Sigmoid colon (tissue), 4 donors: ENCODE measurements at regions not wholly inside any gene's neighbourhood (a gene's known extent, or its start where the extent isn't known, plus 50 kb on each side); places are given as distances from the start of the nearest gene placed in this dataset.

Experiments
- CTCF ChIP-seq, 4 experiments: fragments of 450-650 bp in 3 of 4; fragments of 200-600 bp in 1 of 4; IDR thresholded peaks; one replicate each; pipeline ENCODE4 v1.5.1; 2016 to 2019; ENCODE audit warnings: antibody characterized with exemption in 4 of 4, mild to moderate bottlenecking in 3 of 4, moderate library complexity in 2 of 4
- POLR2A ChIP-seq, 2 donors: fragments of 450-650 bp; IDR thresholded peaks; one replicate each; pipeline ENCODE4 v1.6.1; 2016; ENCODE audit warnings: antibody characterized with exemption in 2 of 2, mild to moderate bottlenecking in 2 of 2, moderate library complexity in 2 of 2
- POLR2AphosphoS5 ChIP-seq, 4 donors: sonication (generic); formaldehyde crosslinking; IDR thresholded peaks; one replicate each; pipeline ENCODE4 v1.6.1; 2017; ENCODE audit warnings: antibody characterized with exemption in 4 of 4

- no peak for TF ChIP-seq CTCF (IDR thresholded peaks at IDR 0.05)
- TF ChIP-seq POLR2AphosphoS5 (IDR thresholded peaks at IDR 0.05), result no peak
- TF ChIP-seq POLR2A (IDR thresholded peaks at IDR 0.05), result no peak
Measured at GRCh38 chr1:87231703-87232367, 96.8 kb upstream of the LMO4 start.
